Hematopoietic multipotent progenitor cell (in vitro differentiated cells): ENCODE measurements at regions not wholly inside any gene's neighbourhood (a gene's known extent, or its start where the extent isn't known, plus 50 kb on each side); places are given as distances from the start of the nearest gene placed in this dataset.
A peak's percentile ranks its signal among the peaks of the same experiment; 100 is the strongest.

Experiments
- DNase-seq, 3 donors: peaks; one replicate each; pipeline ENCODE4 v3.0.0-alpha.2; 2011 to 2015; ENCODE audit warnings: low read depth in 2 of 3, low spot score in 2 of 3

DNA sequence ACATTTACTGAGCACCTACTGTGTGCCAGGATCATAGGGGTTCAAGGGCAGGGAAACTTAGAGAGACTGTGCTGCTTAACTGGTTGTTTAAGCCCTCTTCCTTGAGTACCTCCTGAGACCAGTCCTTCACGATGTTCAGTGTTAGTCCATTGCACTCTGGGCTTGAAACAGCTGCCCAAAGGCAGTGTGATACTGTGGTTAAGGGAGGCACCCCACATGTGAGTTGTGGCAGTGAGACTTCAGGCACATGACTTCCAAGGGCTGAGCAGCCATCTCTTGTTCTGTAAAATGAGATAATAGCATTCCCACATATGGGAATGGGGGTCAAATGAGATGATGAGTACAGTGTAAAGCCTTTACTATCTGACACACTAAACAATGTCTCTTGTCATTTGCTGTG is 75.1 kb downstream of the LINGO1 start:
- no peak for DNase-seq

DNA sequence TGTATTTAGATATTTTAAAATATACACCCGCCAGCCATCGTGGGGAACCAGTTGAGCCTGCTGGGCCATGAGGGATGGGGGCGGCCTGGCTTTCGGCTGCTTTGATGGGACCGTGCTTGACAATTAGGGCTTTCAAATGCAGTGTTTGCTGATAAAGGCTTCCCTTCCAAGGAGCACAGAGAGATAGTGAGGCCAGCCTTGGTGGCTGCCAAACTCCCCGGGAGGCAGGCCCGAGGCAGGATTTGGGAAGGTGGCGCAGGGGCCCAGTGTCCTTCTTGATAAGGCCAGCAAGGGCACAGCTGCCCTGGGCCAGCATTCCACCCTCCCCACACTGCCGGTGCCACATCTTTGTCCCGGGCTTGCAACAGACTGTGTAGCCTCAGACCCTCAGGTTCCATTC is 75.6 kb downstream of the LINGO1 start:
- no peak for DNase-seq

GRCh38 chr15:77556622-77557021 is 76.1 kb downstream of the LINGO1 start:
- no peak for DNase-seq

GRCh38 chr15:77555232-77555631 is 77.5 kb downstream of the LINGO1 start:
- DNase-seq, result no peak

DNA sequence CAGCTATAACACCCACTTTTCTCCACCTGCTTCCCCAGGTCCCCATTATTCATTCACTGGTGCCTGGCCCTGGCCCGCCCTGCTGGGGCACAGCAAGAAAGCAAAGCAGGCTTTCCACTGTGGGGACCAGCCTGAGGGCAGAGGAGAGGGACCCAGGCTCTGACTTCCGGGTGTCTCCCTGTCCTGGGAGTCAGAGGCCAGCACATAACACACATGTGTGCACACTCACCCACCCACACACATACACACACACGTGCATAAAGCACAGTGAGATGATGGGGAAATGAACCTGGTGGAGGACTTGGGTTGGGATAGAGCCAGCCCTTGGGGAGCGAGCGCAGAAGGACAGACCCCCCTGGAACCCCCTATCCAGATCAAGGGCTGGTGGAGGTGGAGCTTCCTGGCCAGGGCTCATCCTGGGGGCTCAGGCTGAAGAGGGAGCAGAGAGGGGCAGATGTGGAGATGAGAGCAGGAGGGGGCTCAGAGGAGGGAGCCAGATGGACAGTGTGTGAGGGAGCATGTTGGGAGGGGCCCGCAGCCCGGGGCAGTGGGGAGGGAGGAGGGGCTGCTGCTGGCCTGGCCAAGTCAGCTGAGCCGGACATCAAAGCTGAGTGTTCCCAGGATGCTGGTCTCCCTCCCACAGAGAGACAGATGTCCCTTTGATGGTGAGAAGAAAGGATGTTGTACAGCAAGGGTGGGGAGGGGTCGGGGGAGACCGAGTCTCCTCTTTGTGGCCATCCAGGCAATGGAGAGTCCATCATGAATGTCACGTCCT is 78.2 kb downstream of the LINGO1 start:
- no peak for DNase-seq

DNA sequence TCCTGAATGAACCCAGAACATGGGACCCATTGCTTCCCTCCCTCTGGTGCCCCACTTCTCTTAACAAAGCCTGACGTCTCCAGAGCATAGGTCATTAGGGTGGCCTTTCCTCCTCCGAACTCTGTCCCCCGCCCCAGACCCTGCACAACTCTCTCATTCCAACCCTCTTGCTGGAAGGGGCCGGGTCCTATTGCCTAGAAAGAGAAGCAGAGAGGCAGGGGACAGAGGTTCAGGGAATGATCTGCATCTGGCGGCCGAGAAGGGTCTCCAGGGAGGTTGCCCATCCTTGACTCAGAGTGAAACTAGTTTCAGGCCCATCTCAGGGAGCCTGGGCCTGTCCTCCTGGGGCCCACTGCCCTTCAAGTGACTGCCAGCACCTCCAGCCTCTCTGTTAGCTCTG is 79.0 kb downstream of the LINGO1 start:
- no peak for DNase-seq

DNA sequence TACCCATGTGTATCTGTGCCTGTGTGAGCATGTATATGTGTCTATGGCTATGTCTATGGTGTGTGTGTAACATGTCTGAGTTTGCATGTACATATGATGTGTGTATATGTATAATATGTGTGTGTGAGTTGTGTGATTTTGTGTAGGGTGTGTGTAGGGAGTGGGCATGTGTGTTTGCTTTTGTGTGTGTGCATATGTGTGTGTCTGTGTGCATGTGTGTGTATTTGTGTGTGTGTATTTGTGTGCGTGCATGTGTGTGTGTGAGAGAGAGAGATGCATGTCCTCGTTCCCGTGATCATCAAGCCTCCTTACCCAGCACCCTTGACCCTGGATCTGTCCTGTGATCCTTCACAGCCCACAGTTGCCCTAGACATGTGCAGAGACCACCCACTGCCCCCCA is 79.5 kb downstream of the LINGO1 start:
- DNase-seq, result no peak

GRCh38 chr15:77552066-77552465 is 80.6 kb downstream of the LINGO1 start:
- no peak for DNase-seq

DNA sequence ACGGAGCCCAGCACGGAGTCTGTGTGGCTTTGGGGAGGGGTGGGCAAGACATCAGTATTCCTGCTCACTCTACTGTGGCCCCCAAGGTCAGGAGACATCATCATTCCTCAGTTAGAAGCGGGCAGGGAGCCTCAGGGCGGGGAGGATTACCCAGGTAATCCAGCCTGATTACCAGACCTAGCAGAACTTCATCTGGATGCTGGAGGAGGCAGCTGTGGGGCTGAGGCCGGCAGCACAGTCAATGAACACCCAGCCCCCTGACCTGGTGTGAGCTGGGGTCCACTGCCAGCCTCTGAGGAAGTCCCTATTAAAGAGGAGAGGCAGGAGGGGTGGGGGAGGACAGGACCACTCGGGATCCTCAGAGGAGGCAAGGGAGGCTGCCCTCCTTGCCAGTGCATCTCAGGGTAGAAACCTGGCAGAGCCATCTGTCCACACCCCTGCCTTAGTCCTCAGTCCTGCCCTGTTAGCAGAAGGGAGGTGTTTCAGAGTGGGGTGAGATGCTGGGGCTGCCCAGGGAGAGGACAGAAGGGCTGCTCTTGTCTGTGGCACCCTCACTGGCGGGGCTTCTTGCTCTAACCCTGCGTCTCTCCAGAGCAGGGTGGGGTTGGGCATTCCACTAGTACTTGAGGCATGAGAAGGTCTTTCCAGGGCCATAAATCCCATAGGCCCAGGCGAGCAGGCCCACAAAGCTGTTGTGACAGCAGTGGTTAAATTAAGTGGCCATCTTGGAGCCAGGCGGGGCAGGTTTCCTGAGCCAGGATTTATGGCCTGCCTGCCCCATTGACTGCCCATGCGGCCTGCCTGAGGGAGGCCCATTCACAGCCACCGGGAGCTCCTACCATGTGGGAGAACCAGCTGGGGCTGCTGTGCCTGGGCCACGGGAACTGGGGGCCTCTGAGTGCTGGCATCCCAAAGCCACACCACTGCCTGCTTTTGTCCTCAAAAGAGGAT is 82.1 kb downstream of the LINGO1 start:
- no peak for DNase-seq

DNA sequence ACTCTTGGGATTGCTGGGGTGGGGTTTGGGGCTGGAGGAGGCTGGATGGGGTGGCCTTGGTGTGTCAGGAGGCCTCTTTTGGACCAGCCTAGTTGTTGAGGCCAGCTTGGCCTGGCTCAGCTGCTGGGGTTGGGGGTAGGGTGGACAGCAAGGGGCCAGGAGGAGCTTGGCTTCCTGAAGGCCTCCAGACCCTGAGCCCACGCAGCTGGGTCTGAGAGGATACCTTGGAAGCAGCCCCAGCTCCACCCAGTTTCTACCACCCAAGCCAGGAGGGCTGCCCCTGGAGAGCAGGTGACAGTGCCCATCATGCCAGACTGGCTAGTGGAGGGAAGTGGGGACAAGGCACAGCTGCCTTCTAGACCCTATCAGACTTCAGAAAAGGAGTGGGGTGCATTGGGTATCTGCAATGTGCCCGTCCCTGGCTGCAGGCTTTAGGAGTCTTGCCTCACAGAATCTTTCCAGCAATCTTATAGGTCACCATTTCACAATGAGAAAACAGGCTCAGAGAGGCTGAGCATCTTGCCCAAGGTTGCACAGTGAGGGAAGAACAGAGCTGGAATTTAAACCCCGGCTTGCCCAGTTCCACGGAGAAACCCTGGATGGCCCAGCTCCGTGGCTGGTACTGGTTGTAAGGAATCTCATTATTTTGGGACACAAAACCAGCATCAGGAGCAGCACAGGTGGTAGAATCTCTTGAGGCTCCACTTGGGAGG is 83.0 kb downstream of the LINGO1 start:
- no peak for DNase-seq

- DNase-seq, result peak in 1 of 3 donors; percentile 42
Measured at GRCh38 chr15:77548589-77549557, 83.8 kb downstream of the LINGO1 start.

DNA sequence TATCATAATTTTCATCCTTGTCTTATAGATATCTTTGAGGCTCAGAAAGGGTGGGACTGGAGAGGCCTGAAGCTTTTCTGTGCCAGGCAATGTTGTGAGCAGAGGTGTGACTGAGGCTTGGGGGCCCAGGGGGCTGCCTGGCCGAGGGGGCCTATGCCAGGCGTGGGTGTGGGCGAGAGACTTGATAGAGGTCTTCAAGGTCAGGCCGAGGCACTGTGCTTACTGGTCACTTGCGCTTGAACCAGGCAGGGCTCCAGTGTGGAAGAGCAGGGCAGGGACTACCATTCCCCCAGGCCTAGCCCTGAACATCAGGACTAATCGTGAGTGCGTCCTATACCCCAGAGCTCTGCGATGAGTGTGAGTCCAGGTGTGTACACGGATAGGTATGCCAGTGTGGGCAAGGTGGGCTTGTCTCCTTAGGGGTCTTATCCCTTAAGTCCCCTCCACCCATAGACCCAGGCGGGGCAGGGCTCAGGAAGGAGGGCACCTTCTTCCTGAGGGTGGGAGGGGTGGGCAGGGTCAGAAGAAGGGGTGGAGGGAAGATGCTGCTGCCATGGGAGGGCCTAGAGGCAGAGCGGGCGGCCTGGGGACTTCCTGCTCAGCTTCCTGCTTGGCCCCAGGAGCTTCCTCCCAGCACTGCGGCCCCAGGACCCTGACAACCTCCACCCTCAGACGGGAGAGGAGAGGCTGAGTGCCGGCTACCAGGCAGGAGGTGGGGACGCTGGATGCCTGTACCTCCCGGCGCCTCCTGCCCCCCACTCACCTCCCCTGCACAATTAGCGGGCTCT is 84.7 kb downstream of the LINGO1 start:
- DNase-seq, result peak in 1 of 3 donors; percentile 33

DNA sequence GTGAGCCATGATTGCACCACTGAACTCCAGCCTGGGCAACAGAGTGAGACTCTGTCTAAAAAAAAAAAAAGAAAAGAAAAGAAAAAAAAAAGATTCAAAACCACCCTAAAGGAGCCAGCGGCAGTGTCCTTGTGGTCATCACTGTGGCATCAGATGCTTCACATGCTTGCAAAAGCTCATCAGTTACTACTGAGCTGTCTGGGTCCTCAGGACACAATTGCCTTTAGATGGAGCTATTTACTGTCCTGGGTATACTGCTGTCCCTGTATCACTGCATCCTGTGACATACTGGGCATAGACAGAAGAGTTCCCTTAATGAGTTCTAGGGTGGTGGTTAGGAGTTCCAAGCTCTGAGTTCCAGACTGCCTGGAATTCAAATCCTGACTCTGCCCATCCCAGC is 85.8 kb downstream of the LINGO1 start:
- no peak for DNase-seq

GRCh38 chr15:77546050-77546501 is 86.6 kb downstream of the LINGO1 start:
- DNase-seq, result peak in 2 of 3 donors; percentile 41 to 81

DNA sequence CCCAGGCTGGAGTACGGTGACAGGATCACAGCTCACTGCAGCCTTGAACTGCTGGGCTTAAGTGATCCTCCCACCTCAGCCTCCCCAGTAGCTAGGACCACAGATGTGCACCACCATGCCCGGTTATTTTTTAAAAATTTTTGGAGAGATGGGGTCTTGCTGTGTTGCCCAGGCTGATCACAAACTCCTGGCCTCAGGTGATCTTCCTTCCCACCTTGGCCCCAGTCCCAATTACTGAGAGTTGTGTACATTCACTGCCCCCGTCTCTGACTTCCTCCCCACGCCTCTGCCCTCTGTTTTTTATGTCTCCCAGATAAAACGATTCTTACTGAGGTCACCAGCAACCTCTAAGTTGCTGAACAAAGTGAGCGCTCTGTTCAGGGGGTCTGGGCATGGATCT is 87.7 kb downstream of the LINGO1 start:
- DNase-seq, result no peak

DNA sequence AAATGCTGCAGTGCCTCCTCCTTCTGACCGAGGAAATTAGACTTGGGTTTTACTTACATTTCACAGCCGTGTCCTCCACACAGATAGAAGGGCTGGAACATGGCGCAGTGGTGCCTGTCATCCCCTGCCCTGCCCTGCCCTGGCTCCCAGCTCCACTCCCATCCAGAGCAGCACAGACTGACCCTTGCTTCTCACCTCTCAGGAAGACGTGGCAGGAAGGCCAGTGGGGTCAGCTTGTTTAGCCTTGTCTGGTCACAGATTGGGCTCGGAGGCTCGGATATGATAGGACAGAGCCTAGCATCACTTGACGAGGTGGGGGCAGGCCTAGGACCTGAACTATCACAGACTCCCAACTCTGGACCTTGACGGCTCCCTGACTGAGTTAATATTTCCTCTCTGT is 88.5 kb downstream of the LINGO1 start:
- DNase-seq, result no peak

DNA sequence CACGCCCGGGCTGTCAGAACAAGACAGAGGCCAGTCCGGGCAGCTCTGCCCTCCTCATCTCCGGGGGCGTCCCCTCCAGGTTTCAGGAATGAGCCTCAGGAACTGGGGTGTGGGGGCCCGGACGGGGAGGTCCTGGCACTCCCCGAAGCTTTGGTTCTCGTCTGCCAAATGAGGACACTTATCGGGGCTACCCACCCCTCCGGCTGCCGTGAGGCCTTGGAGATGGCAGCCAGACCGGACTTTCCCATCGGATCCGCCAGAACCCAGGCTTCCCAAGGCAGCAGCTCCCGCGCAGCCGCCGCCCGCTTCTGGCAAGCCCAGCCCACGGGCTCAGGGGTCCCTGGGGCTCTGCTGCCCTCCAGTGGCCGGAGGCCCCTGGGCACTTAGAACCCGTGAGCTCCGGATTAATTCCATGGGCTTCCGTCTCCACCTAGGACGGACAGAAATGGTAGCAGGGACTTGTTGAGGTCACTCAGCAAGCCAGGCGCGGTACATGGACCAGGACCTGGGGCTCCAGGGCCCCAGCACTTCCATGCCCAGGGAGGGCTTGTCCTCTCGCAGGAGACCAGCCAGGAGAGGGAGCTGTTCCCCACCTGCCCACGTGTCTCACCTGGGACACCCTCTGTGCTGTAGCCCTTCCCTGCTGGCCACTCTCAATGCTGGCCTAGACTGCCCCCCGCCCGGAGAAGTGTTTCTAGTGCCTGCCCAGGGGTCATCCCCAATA is 89.4 kb downstream of the LINGO1 start:
- peak; percentile 57 to 84 (median 76) for DNase-seq

- DNase-seq, result no peak
Measured at GRCh38 chr15:77542491-77543001, 90.2 kb downstream of the LINGO1 start.
